Endothelial cell of umbilical vein (primary cell): ENCODE measurements at regions not wholly inside any gene's neighbourhood (a gene's known extent, or its start where the extent isn't known, plus 50 kb on each side); places are given as distances from the start of the nearest gene placed in this dataset.

ENCODE experiments used
- BruUV-seq: library from RNA; stranded (reverse); fragments of 400-500 nt; replicated peaks from 2 replicates; lab custom pipeline; 2021; lab: Mats Ljungman, UMichigan
- CTCF ChIA-PET: fragments of 300-600, 350-600 bp; sonication (Branson Sonifier 250); formaldehyde crosslinking; loops from one replicate; lab custom pipeline; 2021; ENCODE audit warnings: antibody characterized with exemption, inconsistent platforms; lab: Charles Lee
- POLR2A ChIA-PET: fragments of 300-600, 350-600 bp; sonication (Branson Sonifier 250); formaldehyde crosslinking; loops from one replicate; lab custom pipeline; 2021; ENCODE audit warnings: antibody characterized with exemption, inconsistent platforms; lab: Charles Lee
- DNase-seq: peaks from one replicate; pipeline ENCODE4 v3.0.0-alpha.2; 2011; ENCODE audit warnings: low read depth, low spot score
- FAIRE-seq: peaks from 2 replicates; lab custom pipeline; 2011; peaks lifted over from hg19 to GRCh38; lab: Jason Lieb, UNC
- H2AFZ ChIP-seq: 2 replicates; pipeline ENCODE4 v1.6.0; 2012; ENCODE audit warnings: low read depth, low read length, control low read depth, inconsistent platforms
- H3K27ac ChIP-seq: 2 replicates; pipeline ENCODE4 v1.5.1; 2011; ENCODE audit warnings: low read depth, mild to moderate bottlenecking, control low read depth, low read length, moderate library complexity; ENCODE audit not compliant: insufficient read depth
- H3K27me3 ChIP-seq, 2 experiments: 2 replicates each; pipeline versions ENCODE4 v1.6.0 to v1.6.1; 2011; ENCODE audit warnings: low read length in 2 of 2, mixed read lengths in 1 of 2; ENCODE audit not compliant: control insufficient read depth in 2 of 2, insufficient read depth in 2 of 2
- H3K36me3 ChIP-seq, 2 experiments: 2 replicates in 1 of 2; 3 replicates in 1 of 2; pipeline ENCODE4 v1.5.1; 2011; ENCODE audit warnings: low read length in 2 of 2, mild to moderate bottlenecking in 1 of 2, moderate library complexity in 1 of 2; ENCODE audit not compliant: control insufficient read depth in 2 of 2, insufficient read depth in 2 of 2; ENCODE audit errors: extremely low read depth in 1 of 2
- H3K4me1 ChIP-seq: 3 replicates; pipeline ENCODE4 v1.5.1; 2011; ENCODE audit warnings: mild to moderate bottlenecking, low read length; ENCODE audit not compliant: control insufficient read depth, insufficient read depth; ENCODE audit errors: extremely low read depth
- H3K4me2 ChIP-seq: 2 replicates; pipeline ENCODE4 v1.6.1; 2011; ENCODE audit warnings: low read length, control low read depth, mixed read lengths; ENCODE audit not compliant: insufficient read depth
- H3K4me3 ChIP-seq, 3 experiments: fragments of 200-600 bp in 1 of 3; sonication (generic), shearing (Covaris generic) in 1 of 3; replicated peaks in 1 of 3; 2 replicates each; pipeline ENCODE4 v1.5.1; 2011 to 2016; ENCODE audit warnings: control low read depth in 3 of 3, low read length in 3 of 3, mild to moderate bottlenecking in 2 of 3, inconsistent platforms in 1 of 3, low read depth in 1 of 3, moderate library complexity in 1 of 3; ENCODE audit not compliant: insufficient read depth in 1 of 3
- H3K79me2 ChIP-seq: 2 replicates; pipeline ENCODE4 v1.6.0; 2012; ENCODE audit warnings: low read length, inconsistent platforms; ENCODE audit not compliant: control insufficient read depth, insufficient read depth
- H3K9ac ChIP-seq: replicated peaks from 2 replicates; pipeline ENCODE3; 2011; ENCODE audit warnings: low read length, control low read depth; ENCODE audit not compliant: insufficient read depth; ENCODE audit errors: extremely low read depth
- H3K9me1 ChIP-seq: replicated peaks from 3 replicates; pipeline ENCODE4 v1.6.0; 2011; ENCODE audit warnings: mild to moderate bottlenecking, low read length; ENCODE audit not compliant: control insufficient read depth, insufficient read depth; ENCODE audit errors: extremely low read depth
- H3K9me3 ChIP-seq: replicated peaks from 2 replicates; pipeline ENCODE4 v1.5.1; 2012; ENCODE audit warnings: low read length, inconsistent platforms; ENCODE audit not compliant: control insufficient read depth, insufficient read depth
- H4K20me1 ChIP-seq: replicated peaks from 2 replicates; pipeline ENCODE3; 2011; ENCODE audit warnings: mild to moderate bottlenecking, low read length; ENCODE audit not compliant: control insufficient read depth, insufficient read depth; ENCODE audit errors: extremely low read depth
- EZH2 ChIP-seq: IDR thresholded peaks from 2 replicates; pipeline ENCODE4 v1.6.1; 2012; ENCODE audit warnings: borderline replicate concordance, low read depth, mild to moderate bottlenecking, moderate library complexity, low read length, inconsistent platforms; ENCODE audit not compliant: severe bottlenecking
- FOS ChIP-seq: IDR thresholded peaks from 2 replicates; pipeline ENCODE4 v1.6.1; 2011; ENCODE audit warnings: mild to moderate bottlenecking, low read length, moderate library complexity, borderline replicate concordance; ENCODE audit not compliant: insufficient read depth
- GATA2 ChIP-seq: IDR thresholded peaks from 2 replicates; pipeline ENCODE4 v1.7.0; 2011; ENCODE audit warnings: low read depth, mild to moderate bottlenecking, moderate library complexity, mixed read lengths, low read length; ENCODE audit not compliant: insufficient read length, insufficient read depth
- JUN ChIP-seq: IDR thresholded peaks from 2 replicates; pipeline ENCODE4 v1.6.1; 2011; ENCODE audit warnings: borderline replicate concordance, low read depth; ENCODE audit not compliant: insufficient read length, insufficient read depth
- MYC ChIP-seq: IDR thresholded peaks from one replicate; pipeline ENCODE4 v1.6.1; 2011; ENCODE audit warnings: mild to moderate bottlenecking, low read depth, low read length
- POLR2A ChIP-seq: IDR thresholded peaks from 2 replicates; pipeline ENCODE4 v1.6.1; 2012; ENCODE audit warnings: low read depth, mild to moderate bottlenecking, control low read depth, low read length
- POLR2AphosphoS5 ChIP-seq: IDR thresholded peaks from 2 replicates; pipeline ENCODE4 v1.6.1; 2012; ENCODE audit warnings: low read depth, mild to moderate bottlenecking, control low read depth, low read length, moderate library complexity; ENCODE audit not compliant: insufficient read depth
- dilution Hi-C: fragments of 300-500 bp; cut with MboI; formaldehyde crosslinking; loops from one replicate; pipeline ENCODE4 v1.15.0; 2019; ENCODE audit warnings: low sequenced_read_pairs; ENCODE audit not compliant: extremely low pct_ligation_motif_present
- intact Hi-C: fragments of 100-400 bp; cut with micrococcal nuclease; formaldehyde crosslinking; loops from one replicate; pipeline ENCODE4 v1.10.0; 2022
- TF ChIP-seq, protein P1 (sequence below), 2 donors: IDR thresholded peaks; 1 replicate in 1 of 2; 2 replicates in 1 of 2; pipeline ENCODE4 v1.5.1; 2011; ENCODE audit warnings: low read length in 2 of 2, mild to moderate bottlenecking in 2 of 2, moderate library complexity in 2 of 2, control low read depth in 1 of 2, inconsistent platforms in 1 of 2, low read depth in 1 of 2; ENCODE audit not compliant: insufficient read depth in 1 of 2; ENCODE audit errors: extremely low read depth in 1 of 2
- TF ChIP-seq, protein P2 (sequence below): IDR thresholded peaks from 2 replicates; pipeline ENCODE4 v1.6.1; 2011; ENCODE audit not compliant: insufficient read depth, insufficient read length

DNA sequence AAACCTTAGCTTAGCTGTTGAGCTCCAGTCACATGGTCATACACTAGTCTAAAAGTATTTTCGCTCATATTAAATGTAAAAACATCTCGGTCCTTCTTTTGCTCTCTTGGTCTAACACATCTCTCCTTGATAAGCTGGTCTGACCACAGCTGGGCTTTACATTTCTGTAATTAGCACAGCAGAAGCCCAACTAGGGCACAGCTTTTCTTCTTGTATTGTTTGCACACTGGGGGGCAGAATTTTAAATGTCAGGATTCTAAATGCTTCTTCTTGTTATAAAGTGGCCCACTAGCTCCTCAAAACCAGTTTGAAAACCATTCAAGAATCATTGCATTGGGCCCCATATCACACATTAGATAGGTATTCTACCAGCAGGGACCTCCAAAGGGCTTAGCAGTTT lies 289.1 kb upstream of the PKN2 start:
- Histone ChIP-seq H3K27me3 (no peaks in the 10 kb centered on the region), H3K9me3 (no peaks in the 10 kb centered on the region), H3K79me2 (no peaks in the 10 kb centered on the region), H3K9ac (no peak overlapping the region), H3K4me1 (no peaks in the 10 kb centered on the region), H3K27ac (no peak overlapping the region), H4K20me1 (no peaks in the 10 kb centered on the region), H3K4me3 (no peak overlapping the region), H3K36me3 (no peaks in the 10 kb centered on the region), H3K4me2 (no peak overlapping the region), H2AFZ (no peak overlapping the region), H3K9me1 (no peaks in the 10 kb centered on the region)
- CTCF ChIA-PET = interaction anchor here (0.9 to 1.6 kb wide), 3 partner anchors 9 to 214 kb away, joined by 4 read pairs; no protein-coding TSS in a partner anchor
- TF ChIP-seq, protein P1, sequence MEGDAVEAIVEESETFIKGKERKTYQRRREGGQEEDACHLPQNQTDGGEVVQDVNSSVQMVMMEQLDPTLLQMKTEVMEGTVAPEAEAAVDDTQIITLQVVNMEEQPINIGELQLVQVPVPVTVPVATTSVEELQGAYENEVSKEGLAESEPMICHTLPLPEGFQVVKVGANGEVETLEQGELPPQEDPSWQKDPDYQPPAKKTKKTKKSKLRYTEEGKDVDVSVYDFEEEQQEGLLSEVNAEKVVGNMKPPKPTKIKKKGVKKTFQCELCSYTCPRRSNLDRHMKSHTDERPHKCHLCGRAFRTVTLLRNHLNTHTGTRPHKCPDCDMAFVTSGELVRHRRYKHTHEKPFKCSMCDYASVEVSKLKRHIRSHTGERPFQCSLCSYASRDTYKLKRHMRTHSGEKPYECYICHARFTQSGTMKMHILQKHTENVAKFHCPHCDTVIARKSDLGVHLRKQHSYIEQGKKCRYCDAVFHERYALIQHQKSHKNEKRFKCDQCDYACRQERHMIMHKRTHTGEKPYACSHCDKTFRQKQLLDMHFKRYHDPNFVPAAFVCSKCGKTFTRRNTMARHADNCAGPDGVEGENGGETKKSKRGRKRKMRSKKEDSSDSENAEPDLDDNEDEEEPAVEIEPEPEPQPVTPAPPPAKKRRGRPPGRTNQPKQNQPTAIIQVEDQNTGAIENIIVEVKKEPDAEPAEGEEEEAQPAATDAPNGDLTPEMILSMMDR (IDR thresholded peaks at IDR 0.05; ENCODE audit: extremely low read depth in 1 of 2, insufficient read depth in 1 of 2, low read depth in 1 of 2, low read length in 2 of 2) = no peak
- no peak for TF ChIP-seq POLR2AphosphoS5
- TF ChIP-seq EZH2 = no peak
- no peak for TF ChIP-seq FOS
- TF ChIP-seq JUN = no peak
- TF ChIP-seq, protein P2, sequence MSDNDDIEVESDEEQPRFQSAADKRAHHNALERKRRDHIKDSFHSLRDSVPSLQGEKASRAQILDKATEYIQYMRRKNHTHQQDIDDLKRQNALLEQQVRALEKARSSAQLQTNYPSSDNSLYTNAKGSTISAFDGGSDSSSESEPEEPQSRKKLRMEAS = no peak
- TF ChIP-seq POLR2A = no peak
- no peak for TF ChIP-seq MYC
- TF ChIP-seq GATA2 = no peak
- dilution Hi-C loops (no loop called here), intact Hi-C loops (no loop called here)
- POLR2A ChIA-PET = no interaction called here
- BruUV-seq = no TSS peak
- no peak for DNase-seq
- FAIRE-seq = no peak
